Panc1 (cell line): ENCODE measurements at regions not wholly inside any gene's neighbourhood (a gene's known extent, or its start where the extent isn't known, plus 50 kb on each side); places are given as distances from the start of the nearest gene placed in this dataset.

Experiments
- POLR2AphosphoS5 ChIP-seq: IDR thresholded peaks from 2 replicates; pipeline ENCODE4 v1.6.1; 2012; ENCODE audit warnings: mild to moderate bottlenecking, low read depth, low read length, moderate library complexity
- TCF7L2 ChIP-seq: IDR thresholded peaks from 2 replicates; pipeline ENCODE4 v1.6.1; 2011; ENCODE audit warnings: mild to moderate bottlenecking, low read depth, low read length, inconsistent platforms
- TF ChIP-seq, protein P1 (sequence below): fragments of 450-650 bp; IDR thresholded peaks from 2 replicates; pipeline ENCODE4 v1.5.1; 2017; ENCODE audit warnings: mild to moderate bottlenecking
- TF ChIP-seq, protein P2 (sequence below), 2 experiments: IDR thresholded peaks; 2 replicates each; pipeline ENCODE4 v1.6.1; 2011 to 2012; ENCODE audit warnings: low read depth in 2 of 2, control low read depth in 1 of 2, low read length in 1 of 2, mild to moderate bottlenecking in 1 of 2, moderate library complexity in 1 of 2; ENCODE audit not compliant: insufficient read depth in 1 of 2

- TF ChIP-seq, protein P1, sequence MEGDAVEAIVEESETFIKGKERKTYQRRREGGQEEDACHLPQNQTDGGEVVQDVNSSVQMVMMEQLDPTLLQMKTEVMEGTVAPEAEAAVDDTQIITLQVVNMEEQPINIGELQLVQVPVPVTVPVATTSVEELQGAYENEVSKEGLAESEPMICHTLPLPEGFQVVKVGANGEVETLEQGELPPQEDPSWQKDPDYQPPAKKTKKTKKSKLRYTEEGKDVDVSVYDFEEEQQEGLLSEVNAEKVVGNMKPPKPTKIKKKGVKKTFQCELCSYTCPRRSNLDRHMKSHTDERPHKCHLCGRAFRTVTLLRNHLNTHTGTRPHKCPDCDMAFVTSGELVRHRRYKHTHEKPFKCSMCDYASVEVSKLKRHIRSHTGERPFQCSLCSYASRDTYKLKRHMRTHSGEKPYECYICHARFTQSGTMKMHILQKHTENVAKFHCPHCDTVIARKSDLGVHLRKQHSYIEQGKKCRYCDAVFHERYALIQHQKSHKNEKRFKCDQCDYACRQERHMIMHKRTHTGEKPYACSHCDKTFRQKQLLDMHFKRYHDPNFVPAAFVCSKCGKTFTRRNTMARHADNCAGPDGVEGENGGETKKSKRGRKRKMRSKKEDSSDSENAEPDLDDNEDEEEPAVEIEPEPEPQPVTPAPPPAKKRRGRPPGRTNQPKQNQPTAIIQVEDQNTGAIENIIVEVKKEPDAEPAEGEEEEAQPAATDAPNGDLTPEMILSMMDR: no peak
- TF ChIP-seq POLR2AphosphoS5 (no peak), TCF7L2 (no peak)
- TF ChIP-seq, protein P2, sequence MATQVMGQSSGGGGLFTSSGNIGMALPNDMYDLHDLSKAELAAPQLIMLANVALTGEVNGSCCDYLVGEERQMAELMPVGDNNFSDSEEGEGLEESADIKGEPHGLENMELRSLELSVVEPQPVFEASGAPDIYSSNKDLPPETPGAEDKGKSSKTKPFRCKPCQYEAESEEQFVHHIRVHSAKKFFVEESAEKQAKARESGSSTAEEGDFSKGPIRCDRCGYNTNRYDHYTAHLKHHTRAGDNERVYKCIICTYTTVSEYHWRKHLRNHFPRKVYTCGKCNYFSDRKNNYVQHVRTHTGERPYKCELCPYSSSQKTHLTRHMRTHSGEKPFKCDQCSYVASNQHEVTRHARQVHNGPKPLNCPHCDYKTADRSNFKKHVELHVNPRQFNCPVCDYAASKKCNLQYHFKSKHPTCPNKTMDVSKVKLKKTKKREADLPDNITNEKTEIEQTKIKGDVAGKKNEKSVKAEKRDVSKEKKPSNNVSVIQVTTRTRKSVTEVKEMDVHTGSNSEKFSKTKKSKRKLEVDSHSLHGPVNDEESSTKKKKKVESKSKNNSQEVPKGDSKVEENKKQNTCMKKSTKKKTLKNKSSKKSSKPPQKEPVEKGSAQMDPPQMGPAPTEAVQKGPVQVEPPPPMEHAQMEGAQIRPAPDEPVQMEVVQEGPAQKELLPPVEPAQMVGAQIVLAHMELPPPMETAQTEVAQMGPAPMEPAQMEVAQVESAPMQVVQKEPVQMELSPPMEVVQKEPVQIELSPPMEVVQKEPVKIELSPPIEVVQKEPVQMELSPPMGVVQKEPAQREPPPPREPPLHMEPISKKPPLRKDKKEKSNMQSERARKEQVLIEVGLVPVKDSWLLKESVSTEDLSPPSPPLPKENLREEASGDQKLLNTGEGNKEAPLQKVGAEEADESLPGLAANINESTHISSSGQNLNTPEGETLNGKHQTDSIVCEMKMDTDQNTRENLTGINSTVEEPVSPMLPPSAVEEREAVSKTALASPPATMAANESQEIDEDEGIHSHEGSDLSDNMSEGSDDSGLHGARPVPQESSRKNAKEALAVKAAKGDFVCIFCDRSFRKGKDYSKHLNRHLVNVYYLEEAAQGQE (IDR thresholded peaks at IDR 0.05; ENCODE audit: insufficient read depth in 1 of 2, low read depth in 2 of 2, low read length in 1 of 2): no peak
Measured at GRCh38 chr6:105907301-105907700, 178.8 kb upstream of the PRDM1 start.
